ENCODE measurements at regions not wholly inside any gene's neighbourhood (a gene's known extent, or its start where the extent isn't known, plus 50 kb on each side); places are given as distances from the start of the nearest gene placed in this dataset.

DNA sequence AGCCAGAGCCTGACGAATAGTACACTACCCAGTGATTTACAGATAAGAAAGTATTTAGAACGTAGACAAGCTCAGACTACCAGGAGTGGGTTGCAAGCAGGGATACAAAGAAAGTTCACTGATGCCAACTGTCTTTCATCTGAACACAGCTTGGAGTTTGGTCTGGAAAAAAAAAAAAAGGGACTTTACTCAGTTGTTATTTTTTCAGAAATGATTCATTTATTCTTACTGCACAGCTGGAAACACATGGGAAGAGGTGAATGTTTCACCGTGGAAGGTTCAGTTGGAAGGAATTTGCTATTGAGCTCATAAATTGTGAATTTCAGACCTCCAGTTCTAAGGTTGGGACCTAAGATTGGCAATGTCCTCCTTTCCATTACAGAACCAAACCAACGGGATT, 259.7 kb downstream of the ETAA1 start:
- no peak for TF ChIP-seq EZH2phosphoT487 (IDR thresholded peaks at IDR 0.05; ENCODE audit: borderline replicate concordance)
- TF ChIP-seq, protein P1, sequence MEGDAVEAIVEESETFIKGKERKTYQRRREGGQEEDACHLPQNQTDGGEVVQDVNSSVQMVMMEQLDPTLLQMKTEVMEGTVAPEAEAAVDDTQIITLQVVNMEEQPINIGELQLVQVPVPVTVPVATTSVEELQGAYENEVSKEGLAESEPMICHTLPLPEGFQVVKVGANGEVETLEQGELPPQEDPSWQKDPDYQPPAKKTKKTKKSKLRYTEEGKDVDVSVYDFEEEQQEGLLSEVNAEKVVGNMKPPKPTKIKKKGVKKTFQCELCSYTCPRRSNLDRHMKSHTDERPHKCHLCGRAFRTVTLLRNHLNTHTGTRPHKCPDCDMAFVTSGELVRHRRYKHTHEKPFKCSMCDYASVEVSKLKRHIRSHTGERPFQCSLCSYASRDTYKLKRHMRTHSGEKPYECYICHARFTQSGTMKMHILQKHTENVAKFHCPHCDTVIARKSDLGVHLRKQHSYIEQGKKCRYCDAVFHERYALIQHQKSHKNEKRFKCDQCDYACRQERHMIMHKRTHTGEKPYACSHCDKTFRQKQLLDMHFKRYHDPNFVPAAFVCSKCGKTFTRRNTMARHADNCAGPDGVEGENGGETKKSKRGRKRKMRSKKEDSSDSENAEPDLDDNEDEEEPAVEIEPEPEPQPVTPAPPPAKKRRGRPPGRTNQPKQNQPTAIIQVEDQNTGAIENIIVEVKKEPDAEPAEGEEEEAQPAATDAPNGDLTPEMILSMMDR (conservative IDR thresholded peaks at IDR 0.05; ENCODE audit: low read length) = no peak
